ENCODE measurements at regions not wholly inside any gene's neighbourhood (a gene's known extent, or its start where the extent isn't known, plus 50 kb on each side); places are given as distances from the start of the nearest gene placed in this dataset.

DNA sequence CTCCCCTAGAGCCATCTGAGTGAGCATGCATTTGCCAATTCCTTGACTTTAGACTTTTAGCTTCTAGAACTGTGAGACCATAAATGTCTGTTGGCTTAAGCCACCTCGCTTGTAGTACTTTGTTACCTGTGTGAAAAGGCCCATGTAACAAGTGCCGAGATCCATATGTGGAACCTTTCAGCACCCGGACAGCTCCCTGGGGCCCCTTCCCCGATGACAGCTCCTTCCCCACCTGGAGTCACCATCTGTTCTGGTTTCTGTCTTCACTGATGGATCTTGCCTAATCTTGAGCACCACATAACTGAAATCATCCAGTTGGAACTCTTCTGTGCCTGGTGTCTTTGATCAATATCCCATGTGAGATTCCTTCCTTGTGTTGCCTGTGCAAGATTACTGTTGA, 78.9 kb upstream of the EEF2KMT start:
- TF ChIP-seq, protein P1, sequence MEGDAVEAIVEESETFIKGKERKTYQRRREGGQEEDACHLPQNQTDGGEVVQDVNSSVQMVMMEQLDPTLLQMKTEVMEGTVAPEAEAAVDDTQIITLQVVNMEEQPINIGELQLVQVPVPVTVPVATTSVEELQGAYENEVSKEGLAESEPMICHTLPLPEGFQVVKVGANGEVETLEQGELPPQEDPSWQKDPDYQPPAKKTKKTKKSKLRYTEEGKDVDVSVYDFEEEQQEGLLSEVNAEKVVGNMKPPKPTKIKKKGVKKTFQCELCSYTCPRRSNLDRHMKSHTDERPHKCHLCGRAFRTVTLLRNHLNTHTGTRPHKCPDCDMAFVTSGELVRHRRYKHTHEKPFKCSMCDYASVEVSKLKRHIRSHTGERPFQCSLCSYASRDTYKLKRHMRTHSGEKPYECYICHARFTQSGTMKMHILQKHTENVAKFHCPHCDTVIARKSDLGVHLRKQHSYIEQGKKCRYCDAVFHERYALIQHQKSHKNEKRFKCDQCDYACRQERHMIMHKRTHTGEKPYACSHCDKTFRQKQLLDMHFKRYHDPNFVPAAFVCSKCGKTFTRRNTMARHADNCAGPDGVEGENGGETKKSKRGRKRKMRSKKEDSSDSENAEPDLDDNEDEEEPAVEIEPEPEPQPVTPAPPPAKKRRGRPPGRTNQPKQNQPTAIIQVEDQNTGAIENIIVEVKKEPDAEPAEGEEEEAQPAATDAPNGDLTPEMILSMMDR (conservative IDR thresholded peaks at IDR 0.05; ENCODE audit: low read depth in 2 of 2), result no peak
- no peak for TF ChIP-seq STAT1 (IDR thresholded peaks at IDR 0.05; ENCODE audit: unreplicated experiment)
- TF ChIP-seq NANOG (IDR thresholded peaks at IDR 0.05; ENCODE audit: borderline replicate concordance), result no peak
